Endometrium (tissue), 2 donors: ENCODE measurements at regions not wholly inside any gene's neighbourhood (a gene's known extent, or its start where the extent isn't known, plus 50 kb on each side); places are given as distances from the start of the nearest gene placed in this dataset.
"Not testable (repeated sequence)": the region's sequence is repeated elsewhere in the genome, so short reads cannot be mapped to it uniquely, and the experiment has no call there.

ENCODE experiments used
- FAIRE-seq: peaks from 2 replicates; lab custom pipeline; 2012; peaks lifted over from hg19 to GRCh38; lab: Jason Lieb, UNC
- donor health status: control.
- donor health status: control.

- no peak for FAIRE-seq
Observed at GRCh38 chr15:70396807-70397206, 299.1 kb upstream of the TLE3 start.

GRCh38 chr15:70395164-70395563 lies 297.4 kb upstream of the TLE3 start:
- FAIRE-seq = no peak

- no peak for FAIRE-seq
Observed at GRCh38 chr15:70390723-70391122, 293.0 kb upstream of the TLE3 start.

DNA sequence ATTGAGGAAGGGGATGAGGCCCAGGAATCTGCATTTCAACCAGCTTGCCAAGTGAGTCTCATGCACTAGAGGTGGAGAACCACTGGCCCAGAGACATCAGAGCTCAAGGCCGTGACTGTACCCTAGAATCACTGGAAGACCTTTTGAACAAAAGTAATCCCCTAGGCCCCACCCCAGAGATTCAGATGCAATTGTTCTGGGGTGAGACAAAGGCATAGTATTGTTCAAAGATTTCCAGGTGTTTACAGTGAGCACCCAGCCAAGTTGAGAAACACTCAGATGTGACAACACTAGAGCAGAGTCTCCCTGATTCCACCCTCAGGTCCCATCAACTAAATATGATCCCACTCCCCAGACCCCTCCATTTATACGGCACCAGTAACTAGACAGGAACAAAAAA lies 290.3 kb upstream of the TLE3 start:
- no peak for FAIRE-seq

GRCh38 chr15:70387081-70387480 lies 289.4 kb upstream of the TLE3 start:
- no peak for FAIRE-seq

- no peak for FAIRE-seq
Observed at GRCh38 chr15:70385711-70386110, 288.0 kb upstream of the TLE3 start.

DNA sequence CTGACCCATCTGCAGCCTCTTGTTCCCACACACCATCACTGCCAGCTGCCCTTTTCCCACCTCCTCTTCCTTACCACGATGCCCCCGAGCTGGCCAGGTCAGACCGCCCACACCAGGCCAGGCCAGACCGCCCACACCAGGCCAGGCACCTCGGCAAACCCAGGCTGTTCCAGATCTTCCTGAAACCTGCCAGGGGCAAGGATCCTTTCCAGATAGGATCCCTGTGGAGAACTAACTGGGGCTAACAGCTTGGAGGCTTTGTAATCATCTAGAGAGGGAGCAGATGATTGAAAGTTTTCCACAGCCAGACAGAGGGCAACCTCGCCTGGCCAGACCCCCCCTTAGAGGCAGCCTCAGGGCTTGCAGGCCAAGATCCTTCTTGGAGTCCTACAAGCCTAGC lies 287.3 kb upstream of the TLE3 start:
- FAIRE-seq = no peak

- FAIRE-seq = no peak
Observed at GRCh38 chr15:70383856-70384255, 286.1 kb upstream of the TLE3 start.

DNA sequence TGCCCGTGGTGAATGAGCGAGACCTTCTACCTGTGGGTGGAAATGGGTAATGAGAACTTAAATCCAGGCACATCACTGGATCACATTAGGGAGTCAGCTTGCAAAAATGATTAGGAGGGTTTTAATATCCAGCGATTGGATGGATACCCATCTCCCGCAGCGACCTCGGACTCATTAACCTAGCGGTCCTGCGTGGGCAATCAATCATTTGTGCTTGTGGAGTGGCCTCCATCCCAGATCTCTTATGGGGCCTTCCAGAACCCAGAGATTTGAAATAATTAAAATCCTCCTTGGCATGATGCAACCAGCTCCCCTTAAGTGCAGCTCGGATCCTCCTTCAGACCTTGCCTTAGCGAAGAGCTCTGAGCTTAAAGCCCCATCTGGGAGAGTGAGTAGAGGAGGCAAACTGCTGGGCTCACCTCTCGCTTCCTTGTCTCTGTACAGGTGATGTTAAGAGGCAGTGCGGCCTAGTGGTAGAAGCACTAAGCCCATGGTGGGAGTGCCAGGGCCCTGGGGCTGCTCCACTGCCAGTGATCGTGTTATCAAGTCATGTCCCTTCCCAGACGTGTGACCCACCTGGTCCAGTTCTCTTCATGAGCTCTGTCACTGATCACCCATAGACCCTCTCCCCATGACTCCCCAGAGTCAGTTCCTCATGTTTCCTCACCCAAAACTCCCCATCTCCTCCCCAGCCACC lies 285.2 kb upstream of the TLE3 start:
- FAIRE-seq = no peak

DNA sequence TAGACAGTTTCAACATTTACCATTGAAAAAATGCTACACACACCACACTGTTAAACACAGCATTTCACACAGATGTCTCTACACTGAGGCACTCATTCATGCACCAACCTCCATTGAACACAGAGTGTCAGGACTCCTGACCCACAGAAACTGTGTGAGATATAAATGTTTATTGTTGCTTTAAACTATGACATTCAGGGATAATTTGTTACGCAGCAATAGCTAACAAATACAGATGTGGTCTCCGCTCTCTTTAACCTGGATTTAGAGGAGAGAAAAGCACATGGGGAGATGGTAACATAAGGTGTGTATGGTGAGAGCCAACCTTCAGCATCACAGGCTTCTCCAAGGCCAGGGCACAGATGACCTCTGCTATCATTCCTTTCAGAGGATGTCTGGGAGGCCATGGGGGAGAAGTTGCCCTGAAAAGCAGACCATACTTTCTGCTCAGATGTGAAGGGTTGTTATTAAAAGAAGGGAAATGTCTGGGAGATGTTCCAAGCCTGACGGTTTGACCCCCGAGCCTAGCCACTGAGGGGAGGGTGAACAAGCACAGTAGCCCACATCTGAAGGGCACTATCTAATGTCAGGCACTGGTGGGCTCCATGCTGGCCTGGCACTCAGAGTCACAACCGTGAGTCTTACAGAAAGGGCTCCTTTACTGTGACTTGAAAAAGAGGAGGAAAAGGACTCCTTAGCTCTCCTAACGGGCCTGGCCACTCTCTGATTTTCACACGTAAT lies 284.5 kb upstream of the TLE3 start:
- no peak for FAIRE-seq

DNA sequence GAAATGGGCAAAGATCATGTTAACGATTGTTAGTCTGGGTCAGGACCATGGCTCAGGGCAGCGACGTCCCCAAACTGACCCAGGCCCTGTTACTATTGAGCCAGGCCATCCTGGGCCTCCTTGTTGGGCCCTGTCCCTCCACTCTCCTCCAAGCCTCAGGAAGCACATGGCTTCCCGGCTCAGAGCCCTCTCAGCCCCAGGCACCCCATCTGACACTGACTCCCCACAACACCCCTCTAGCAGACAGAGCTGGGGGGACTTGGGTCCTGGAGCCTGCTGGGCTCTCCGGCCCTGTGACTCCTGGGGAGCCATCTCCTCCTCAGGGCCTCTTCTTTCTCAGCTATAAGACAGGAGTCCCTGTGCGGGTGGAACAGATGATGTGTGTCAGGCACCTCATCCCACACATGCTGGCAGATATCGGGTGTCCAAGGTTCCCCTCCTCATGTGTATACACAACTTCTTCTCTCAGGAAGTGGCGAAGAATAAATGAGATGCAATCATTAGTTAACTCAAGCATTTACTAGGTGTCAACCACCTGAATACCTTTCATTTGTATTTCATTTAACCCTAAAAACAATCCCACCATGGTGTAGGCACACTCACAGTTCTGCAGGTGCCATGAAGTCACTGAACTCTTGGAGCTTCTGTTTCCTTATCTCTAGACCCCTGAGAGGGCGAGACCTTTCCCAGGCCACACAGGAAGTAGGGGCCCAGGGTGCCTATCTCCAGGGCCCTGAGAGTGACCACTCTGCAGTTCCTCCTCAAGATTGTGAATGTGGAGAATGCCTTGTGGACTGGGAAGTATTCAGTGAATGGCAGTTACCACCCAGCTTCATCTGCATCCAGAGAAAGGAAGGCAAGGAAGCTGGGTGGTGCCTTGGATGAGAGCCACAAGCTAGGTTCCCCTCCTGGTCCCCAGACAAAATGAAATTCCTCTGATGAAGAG lies 282.5 kb upstream of the TLE3 start:
- FAIRE-seq = no peak

DNA sequence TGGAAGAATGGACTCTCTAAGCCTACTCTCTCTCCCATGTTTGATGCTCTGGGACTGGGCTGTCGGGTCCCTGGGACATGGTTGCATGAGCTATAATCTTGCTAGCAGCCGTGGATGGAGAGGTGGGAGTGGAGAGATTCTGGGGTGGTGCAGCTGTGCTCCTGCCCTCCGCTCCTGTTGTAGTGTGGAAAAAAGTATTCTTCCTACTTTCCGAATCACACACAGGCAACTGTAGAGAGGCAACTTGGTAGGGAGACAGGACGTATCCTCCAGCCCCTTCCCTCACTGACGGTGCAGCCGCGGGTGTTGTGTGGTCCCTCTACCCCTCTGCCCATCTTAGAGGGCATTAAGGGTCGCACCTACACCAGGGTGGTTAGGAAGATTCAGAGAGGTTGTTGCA lies 281.4 kb upstream of the TLE3 start:
- no peak for FAIRE-seq

DNA sequence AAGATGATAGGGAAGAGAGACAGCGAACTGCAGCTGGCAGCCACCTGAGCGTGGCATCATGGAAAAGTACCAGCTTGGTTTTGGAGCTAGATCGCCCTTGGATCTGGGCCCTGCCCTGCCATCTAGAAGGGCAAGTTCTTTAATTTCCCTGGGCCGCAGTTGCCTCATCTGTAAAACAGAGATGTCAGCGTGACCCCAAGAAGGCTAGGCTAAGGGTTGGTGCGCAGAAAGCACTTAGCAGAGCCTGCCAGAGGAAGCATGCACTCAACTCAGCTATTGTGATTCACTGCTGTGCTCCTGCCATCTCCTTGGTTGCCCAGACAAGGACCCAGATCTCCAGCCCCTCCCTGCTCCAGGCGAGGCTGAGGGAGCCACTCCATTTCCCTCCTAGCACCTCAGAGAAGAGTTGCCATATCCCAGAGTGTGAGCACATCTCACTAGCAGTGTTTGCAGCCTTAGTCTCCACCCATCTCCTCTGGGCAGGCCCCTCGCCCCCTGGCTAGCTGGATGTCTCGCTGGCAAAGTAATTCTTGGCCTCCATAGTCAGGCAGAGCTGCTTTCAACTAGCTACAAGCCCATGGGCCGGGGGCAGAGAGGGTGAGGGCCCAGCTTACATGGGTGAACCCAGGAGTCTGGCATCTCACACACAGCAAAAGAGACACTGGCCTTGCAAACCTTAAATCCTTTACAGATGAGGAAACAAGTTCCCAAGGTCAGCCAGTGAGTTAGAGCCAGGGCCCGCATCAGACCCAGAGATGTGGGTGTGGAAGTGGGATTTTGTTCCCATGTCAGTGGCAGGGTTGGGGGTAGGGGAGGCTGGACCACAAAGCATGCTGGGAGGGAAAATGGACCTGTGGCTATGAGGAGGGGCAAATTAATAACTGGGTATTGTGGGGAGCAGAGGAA lies 280.7 kb upstream of the TLE3 start:
- no peak for FAIRE-seq

DNA sequence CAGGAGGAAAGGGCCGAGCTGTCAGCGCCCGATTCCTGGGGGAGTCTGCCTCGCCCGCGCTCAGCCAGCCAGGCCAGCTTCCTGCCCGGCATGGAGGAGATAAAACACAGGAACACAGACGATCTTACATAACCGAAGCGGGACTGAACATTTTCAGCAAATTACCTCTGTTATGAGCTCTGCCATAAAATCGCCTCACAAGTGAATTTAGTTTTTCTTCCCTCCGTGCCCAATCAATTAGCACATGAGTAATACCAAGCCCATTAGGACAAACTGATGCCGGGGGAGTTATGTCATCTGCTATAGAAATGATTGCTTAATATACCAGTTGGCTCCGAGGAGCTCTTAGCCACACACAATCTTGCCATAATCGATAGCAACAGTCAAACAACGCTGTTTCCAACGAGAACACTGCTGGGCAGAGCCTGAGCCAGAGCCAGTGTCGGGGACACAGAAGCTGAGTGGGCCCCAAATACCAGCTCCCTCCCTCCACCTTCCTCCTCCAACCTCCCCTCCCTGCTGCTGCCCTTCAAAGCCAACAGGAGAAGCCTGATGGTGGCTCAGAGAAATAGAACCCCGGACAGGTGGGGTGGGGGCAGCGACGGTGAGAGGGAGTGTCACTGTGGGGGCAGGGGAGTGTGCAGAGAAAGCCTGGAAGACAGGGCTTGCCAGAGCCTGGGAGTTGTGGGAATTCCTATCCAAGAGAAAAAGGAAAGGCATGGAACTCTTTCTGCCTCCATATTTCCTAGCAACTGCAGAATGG lies 279.4 kb upstream of the TLE3 start:
- FAIRE-seq = no peak

- no peak for FAIRE-seq
Observed at GRCh38 chr15:70376031-70376928, 278.6 kb upstream of the TLE3 start.

DNA sequence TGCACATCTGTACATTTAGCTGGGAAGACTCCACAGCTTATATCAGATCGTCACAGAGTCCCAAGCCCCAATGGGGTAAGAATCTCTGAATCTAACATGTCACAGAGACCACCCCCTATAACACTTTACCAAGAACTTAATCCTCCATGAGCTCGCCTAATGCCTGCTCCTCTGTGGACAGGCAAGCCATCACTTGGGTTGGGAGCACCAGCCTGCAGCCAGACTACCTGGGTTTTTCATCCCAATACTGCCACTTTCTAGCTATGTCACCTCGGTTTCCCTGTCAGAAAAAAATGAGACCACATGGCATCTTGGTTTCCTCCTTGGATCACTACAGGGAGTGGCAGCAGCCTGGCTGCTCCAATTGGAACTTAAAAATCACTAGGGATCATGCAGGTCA lies 277.9 kb upstream of the TLE3 start:
- FAIRE-seq = no peak

GRCh38 chr15:70375006-70375431 lies 277.3 kb upstream of the TLE3 start:
- no peak for FAIRE-seq

- FAIRE-seq = no peak
Observed at GRCh38 chr15:70374096-70374495, 276.4 kb upstream of the TLE3 start.

GRCh38 chr15:70373439-70373838 lies 275.7 kb upstream of the TLE3 start:
- FAIRE-seq = not testable (repeated sequence)
